ENCODE measurements at regions not wholly inside any gene's neighbourhood (a gene's known extent, or its start where the extent isn't known, plus 50 kb on each side); places are given as distances from the start of the nearest gene placed in this dataset.

DNA sequence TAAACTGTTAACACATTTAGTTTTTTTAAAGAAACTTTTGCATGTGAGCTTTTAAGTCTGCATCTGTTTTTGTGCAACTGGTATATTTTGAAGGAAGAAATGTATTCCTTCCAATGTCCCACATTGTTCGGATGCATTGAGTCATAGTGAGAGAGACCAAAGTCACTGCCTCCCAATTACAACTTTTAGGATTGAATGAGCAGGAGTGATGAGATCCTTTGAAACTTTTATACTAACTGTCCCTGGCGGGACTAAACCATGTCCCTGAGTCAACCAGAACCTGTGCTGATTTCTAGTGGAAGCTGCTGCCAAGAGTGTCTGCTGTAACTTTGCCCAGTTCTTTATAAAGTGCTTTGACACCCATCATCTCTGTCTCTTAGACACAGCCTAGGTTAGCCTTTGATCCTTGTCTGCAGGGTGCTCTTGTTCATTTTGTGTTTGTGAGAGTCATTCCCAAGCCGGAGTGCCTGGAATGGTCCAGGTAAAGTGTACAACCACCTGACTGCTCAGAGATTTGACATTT, 122.7 kb downstream of the ZNF518B start:
- ATAC-seq, result no peak
- no peaks in the 10 kb centered on the region for H3K36me3 ChIP-seq (ENCODE audit: control insufficient read depth in 1 of 2, insufficient read depth in 2 of 2, low read length in 2 of 2)
- RAD21 ChIA-PET (ENCODE audit: low non-redundant PET in 1 of 2, low total read pairs in 2 of 2, uncharacterized antibody in 2 of 2, unreplicated experiment in 2 of 2), result no interaction called here
- no peaks in the 10 kb centered on the region for H3K4me1 ChIP-seq (ENCODE audit: control insufficient read depth in 1 of 2, insufficient read depth in 2 of 2, low read length in 2 of 2)
- no peaks in the 10 kb centered on the region for H4K20me1 ChIP-seq (ENCODE audit: insufficient read depth)
- no TSS peak for BruUV-seq (replicated peaks)
- H3K9me3 ChIP-seq (ENCODE audit: control insufficient read depth in 1 of 2, insufficient read depth in 1 of 2, low read depth in 1 of 2, low read length in 2 of 2), result no peaks in the 10 kb centered on the region
- DNase-seq (ENCODE audit: low read depth, low spot score), result no peak
- no peak overlapping the region for H3K4me3 ChIP-seq (replicated peaks in 1 of 2; ENCODE audit: low read depth in 1 of 2, low read length in 2 of 2)
- H2AFZ ChIP-seq (ENCODE audit: low read depth, low read length, poor library complexity, severe bottlenecking), result no peak overlapping the region
- peaks cover 69% of the 10 kb centered on the region for H3K27me3 ChIP-seq (ENCODE audit: insufficient read depth, low read length)
- H3K9ac ChIP-seq (ENCODE audit: low read length), result no peak overlapping the region
- no peak overlapping the region for H3K4me2 ChIP-seq (ENCODE audit: low read length)
- TF ChIP-seq, protein P1, sequence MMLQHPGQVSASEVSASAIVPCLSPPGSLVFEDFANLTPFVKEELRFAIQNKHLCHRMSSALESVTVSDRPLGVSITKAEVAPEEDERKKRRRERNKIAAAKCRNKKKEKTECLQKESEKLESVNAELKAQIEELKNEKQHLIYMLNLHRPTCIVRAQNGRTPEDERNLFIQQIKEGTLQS (IDR thresholded peaks at IDR 0.05), result no peak
- TF ChIP-seq EGR1 (IDR thresholded peaks at IDR 0.05; ENCODE audit: low read depth), result no peak
- TF ChIP-seq CBX3 (IDR thresholded peaks at IDR 0.05; ENCODE audit: low read depth), result no peak
- no peak for TF ChIP-seq ZFX (IDR thresholded peaks at IDR 0.05)
- TF ChIP-seq CEBPB (IDR thresholded peaks at IDR 0.05; ENCODE audit: low read depth), result no peak
- TF ChIP-seq RAD21 (IDR thresholded peaks at IDR 0.05; ENCODE audit: low read depth), result no peak
- TF ChIP-seq POLR2AphosphoS5 (IDR thresholded peaks at IDR 0.05; ENCODE audit: low read depth, low read length), result no peak
- no peak for TF ChIP-seq SP1 (IDR thresholded peaks at IDR 0.05; ENCODE audit: low read depth)
- TF ChIP-seq ZBTB33 (IDR thresholded peaks at IDR 0.05; ENCODE audit: extremely low read depth, insufficient replicate concordance, low read length), result no peak
- TF ChIP-seq SRF (IDR thresholded peaks at IDR 0.05; ENCODE audit: low read depth), result no peak
- TF ChIP-seq MAX (IDR thresholded peaks at IDR 0.05), result no peak
- no peak for TF ChIP-seq REST (IDR thresholded peaks at IDR 0.05; ENCODE audit: low read depth)
- no peak for TF ChIP-seq FOSL1 (IDR thresholded peaks at IDR 0.05; ENCODE audit: low read depth)
- TF ChIP-seq ZNF274 (IDR thresholded peaks at IDR 0.05; ENCODE audit: low read depth, low read length), result no peak
- no peak for TF ChIP-seq EZH2 (IDR thresholded peaks at IDR 0.05)
- CTCF ChIA-PET, result no interaction called here
- H3K79me2 ChIP-seq (ENCODE audit: insufficient read depth, low read length), result no peaks in the 10 kb centered on the region
- no peaks in the 10 kb centered on the region for H3K9me2 ChIP-seq (ENCODE audit: insufficient read depth)
- intact Hi-C loops (cut with micrococcal nuclease), result no loop called here
- POLR2A ChIA-PET, result no interaction called here
- no peak overlapping the region for H3K27ac ChIP-seq (ENCODE audit: low read depth, low read length)

All from HCT116 (cell line).